CD4-positive, alpha-beta T cell treated with Interleukin-17A for 4 hours (primary cell): ENCODE measurements at regions not wholly inside any gene's neighbourhood (a gene's known extent, or its start where the extent isn't known, plus 50 kb on each side); places are given as distances from the start of the nearest gene placed in this dataset.

Experiments
- DNase-seq: peaks from one replicate; pipeline ENCODE4 v3.0.0-alpha.2; 2020; ENCODE audit warnings: mixed read lengths

DNA sequence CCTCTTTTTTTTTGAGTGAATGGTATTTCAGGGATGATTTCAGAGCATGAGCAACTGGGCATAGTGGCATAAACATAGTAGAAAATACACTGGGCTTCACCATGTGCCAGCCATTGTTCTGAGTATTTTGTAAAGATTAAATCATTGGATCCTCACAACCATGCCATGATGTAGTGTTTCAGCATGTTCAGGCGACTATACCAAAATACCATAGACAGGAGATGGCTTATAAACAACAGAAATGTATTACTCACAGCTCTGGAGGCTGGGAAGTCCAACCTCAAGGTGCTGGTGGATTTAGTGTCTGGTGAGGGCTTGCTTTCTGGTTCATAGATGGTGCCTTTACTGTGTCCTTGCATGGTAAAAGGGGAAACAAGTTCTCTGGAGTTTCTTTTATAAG lies 101.5 kb upstream of the KL start:
- no peak for DNase-seq

DNA sequence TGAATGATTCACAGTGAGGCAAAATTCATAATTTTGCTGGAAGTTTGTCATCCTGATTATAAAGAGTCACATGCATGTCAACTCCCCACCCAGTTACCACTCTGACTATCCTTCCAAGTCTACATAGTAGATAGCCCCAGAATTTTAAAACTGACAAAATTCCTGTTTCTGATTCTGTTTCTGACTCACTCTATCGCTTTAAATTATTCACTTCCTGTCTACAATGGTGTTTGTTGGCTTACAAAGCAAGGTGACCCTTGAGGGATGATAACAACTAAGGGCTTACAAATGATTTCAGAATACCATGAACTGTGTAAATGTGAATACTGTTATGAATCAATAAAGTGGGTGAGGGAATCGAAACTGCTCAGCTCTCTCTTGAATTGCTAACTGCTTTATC lies 98.7 kb upstream of the KL start:
- DNase-seq = no peak

DNA sequence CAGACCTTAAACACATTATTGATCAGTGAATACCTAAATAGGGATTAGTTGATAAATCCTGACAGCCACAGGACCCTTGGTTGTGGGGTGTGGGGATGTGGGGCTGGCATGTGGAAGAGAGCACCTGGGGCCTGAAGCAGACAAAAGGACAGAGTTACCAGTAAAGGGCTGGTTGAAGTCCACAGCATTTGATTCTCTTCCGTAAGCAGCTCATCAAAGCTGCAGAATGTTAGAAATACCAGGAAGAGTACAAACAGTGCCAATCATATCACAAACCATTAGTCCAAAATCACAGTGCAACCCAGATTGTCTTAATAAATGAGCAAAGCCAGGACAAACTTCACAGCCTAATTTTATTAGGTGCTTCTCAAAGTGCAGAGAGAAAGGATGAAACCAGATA lies 92.5 kb upstream of the KL start:
- no peak for DNase-seq

DNA sequence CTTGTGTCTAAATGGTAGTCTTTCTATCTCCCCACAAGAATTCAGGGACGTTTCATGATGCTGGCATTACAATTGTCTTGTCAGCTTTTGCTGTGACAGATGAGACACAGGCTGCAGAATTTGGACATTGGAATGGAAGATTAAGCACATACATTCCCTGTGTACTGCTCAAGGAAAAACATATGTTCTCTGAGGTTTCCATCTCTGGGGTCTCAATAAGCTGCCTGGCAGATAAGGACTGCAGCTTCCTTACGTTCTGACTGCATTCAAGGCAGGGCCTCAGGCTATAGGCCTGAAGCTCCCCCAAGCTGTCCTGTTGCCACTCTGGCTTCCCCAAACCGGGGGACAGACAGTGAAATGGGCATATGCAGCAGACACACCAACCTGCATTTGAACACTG lies 91.3 kb upstream of the KL start:
- no peak for DNase-seq

DNA sequence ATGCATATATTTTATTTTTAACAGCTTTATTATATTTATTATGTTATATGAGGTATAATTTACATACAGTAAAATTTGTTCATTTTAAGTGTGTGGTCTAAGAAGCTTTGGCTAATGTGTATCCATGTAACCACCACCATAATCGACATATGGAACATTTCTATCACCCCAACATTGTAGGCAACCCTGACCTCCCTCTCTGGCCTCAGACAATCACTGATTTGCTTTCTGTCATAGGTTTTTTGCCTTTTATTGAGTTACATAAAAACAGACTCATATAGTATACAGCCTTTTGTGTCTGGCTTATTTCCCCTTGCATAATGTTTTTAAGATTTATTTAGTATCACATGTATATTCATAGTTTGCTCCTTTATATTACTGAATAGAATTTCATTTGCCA lies 90.7 kb upstream of the KL start:
- DNase-seq = no peak

DNA sequence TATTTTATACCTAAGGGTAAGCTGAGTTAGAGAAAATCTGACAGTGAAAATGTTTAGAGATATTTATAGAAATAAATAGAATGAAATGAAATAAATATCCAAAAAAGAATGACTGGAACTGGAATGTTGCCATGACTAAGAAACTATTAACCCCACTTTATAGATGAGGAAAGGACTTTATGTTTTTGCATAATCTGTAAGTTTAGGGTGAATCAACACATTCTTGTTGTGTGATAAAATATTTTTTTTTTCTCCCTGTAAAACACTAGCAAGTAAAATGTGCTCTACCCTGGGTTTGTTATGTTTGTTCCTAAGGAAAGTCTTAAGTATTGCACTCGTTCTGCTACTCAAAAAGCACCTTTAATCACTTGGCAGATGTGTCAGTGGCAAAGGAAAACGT lies 83.8 kb upstream of the KL start:
- DNase-seq = no peak

DNA sequence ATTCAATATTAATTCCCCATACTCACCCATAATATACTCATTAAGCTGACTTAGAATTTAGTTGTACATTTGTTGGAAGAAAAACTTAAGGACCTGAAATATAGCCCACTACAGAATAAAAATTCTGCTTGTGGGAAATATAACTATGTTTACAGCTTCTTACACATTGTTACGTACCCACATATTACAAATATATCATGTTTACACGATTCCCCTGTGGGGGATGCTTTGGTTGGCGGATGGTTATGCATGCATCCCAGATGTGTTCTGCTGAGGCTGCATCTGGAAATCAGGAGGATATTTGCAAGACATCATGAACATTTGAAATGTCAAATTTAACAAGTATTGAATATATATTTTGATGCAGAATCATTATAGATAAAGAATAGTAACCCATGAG lies 79.5 kb upstream of the KL start:
- no peak for DNase-seq

DNA sequence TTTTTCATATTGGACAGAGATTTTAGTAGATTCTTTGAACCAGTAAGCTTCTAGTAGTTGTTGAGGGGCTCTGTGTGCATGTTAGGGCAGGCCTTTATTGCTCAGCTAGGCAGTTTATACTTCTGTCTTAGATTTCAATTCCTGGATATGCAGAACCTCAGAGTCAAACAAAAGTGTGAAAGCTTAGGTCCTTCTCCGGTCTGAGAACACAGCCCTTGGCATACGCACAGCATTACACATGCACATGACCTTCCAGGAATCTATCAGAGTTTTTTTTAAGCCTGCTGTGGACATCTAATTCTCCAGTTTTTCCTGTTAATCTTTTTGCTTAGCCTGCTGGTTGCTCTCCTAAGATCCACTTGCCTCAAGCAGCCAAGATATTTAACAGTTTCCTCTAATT lies 77.9 kb upstream of the KL start:
- no peak for DNase-seq

DNA sequence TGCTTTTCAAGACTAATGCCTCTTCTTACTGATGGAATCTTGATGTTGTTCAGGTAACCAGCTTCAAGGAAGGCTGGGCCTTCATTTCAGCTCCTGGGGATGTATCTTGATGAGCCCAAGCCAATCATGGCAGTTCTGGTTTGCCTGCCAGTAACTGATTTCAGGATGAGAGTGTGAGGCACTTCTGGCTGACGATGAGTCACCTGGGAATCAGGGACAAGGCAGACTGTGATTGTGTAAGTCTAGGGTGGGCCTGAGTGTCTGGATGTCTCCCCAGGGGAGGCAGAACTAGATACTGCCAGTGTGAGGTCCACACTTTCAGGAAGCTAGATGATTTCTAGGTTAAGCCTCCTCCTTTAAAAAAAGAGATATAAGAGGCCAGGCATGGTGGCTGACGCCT lies 77.3 kb upstream of the KL start:
- DNase-seq = no peak

DNA sequence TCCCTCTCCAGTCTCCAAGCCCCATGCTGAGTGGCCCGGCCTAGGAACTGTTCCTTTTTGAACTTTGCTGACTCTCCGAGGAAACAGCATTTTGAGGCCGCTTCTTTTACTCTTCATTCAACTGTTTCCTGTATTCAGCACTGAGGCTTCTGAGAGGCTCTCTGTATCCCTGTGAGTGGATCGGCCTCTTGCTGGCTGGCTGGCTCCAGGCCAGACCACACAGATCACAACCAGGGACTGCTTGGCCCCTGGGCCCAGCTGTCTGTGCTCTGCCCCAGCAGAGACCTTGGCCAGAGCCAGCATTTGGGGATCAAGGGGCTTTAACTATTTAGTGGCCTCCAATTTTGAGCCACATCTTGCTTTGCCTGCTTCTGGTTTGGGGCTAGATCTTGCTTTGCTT lies 75.6 kb upstream of the KL start:
- no peak for DNase-seq

DNA sequence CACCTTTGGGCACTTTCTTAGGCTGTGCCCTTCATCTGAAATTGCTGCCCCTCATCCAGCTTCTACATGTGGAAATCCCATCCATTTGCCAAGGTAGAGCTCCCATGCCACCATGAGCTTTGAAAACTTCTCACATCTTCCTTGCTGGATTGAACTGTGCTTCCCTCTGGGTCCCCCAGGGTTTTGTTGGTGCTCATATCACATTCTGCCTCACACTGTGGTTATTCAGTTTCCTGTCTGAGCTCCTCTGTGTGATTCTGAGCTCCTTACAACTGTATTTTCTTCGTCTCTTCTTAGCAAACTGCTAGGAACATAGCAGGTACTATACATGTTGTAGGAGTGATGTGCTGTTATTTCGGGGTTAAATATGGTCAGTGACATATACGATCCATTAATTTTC lies 74.9 kb upstream of the KL start:
- no peak for DNase-seq

DNA sequence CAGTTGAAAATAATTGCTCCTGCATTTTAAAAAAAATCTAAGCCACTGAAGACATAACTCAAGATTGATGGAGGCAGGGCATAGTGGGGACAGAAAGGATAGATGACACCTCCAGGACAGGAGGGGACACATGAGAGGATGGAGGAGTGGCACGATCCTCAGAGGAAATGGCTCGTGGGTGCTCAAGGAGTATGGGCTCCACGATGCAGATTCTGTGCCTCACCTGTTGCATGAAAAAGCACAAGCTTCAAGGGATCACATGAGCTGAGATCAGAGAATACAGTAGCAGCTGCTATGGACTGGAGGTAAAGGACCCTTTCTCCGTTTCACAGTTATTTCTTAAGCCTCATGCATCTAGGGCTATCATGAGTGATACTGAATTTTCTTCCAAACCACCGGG lies 69.7 kb upstream of the KL start:
- DNase-seq = no peak

DNA sequence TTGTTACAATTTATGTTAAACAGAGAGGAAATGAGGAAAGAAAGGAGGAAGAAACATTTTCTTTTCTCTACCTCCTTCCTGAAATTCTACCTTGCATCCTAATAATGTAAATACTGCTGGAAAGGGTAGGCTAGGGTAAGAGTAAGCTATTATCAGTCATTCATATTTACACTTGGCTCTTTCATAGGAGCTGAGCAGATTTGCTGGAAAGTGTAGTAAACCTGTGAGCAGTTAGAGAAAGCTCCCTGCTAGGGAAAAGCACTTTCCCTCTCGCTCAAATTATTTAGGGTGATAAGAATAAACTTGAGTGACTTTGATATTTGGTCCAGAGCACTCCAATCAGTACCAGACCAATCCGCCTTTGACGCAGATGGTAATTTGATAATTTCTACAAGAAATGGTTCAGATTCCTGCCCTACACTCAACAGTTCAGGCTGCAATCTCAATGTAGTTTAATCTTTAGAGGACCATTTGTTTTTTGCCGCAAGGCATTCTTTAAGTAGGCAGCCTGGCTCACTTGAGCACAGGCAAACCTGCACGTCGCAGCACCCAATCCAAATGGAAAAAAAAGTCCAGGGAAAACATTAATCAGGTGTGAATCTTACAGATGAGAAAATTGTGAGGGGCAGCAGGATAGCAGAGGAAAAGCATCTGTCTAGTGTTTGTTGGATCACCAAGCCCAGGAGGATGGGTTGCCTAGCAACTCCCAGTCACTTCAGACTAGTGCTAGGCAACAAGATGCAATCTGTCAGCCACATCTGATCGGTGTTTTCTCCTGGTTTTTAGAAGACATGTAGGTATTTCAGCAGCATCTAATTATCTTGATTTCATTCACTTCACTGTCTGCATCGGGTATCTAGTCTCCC lies 68.6 kb upstream of the KL start:
- DNase-seq = no peak

DNA sequence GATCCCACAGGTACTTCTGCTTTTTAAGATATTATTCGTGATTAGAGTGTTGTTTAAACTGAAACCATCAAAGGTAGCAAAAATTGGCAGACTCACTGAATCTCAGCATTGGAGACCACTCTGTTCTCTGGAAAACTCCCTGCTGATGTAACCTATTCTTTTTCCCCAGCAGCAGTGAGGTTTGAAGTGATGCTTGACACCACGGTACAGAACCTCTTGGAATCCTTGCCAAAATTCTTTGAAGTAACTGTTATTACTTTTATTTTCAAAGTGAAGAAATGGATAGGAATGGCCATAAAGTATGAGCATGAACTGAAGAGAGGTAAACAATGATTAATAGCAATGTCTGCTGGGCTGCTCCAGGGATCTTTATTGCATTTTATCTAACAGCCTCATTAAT lies 66.4 kb upstream of the KL start:
- DNase-seq = no peak

DNA sequence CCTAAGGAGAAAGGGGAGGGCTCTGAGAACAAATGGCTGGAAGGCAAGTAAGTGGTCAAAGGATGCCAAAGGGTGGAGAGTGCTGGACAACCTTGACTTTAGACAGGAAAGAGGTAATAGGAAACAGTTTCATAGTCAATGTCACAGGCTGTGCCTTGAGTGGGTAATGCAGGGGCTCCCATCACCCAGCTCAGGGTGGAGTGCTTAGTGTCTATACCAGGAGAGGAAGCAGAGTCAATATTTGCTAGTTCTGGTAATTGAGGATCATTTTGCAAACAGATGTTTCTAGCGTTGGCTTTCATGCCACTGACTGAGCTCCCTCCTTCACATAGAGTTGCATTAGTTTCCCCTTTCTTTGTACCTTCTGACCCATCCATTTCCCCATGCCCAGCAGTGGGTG lies 64.6 kb upstream of the KL start:
- no peak for DNase-seq

DNA sequence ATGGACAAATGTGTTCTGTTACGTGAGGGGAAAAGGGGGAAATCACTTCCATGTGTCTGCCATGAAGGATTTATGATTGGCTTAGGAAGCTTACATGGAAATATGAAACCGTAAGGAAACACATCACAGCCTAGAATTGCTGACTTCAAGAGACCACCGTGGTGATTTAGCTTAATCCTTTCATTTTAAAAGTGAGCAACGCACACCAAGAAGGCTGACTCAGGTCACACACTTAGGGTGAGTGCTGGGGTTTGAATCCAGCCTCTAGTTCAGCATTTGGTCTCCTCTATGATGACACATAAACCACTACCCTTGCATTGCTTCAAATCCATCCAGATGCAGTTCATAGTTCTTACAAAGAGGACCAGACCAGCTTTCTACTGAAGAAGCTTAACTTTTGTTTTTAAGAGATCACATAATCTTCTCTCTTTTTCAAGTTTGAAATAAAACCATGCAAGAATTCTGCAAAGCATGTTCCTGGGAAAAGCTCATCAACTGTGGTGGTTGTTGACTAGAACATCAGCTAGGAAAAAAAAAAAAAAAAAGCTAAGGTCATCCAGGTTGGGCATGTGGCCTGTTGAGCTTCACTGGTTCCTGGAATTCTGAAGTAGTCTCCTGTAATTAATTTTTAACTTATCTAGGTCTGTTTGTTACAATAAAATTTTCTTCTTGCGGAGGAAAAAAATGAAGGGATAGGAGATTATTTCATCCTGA lies 60.2 kb upstream of the KL start:
- no peak for DNase-seq

DNA sequence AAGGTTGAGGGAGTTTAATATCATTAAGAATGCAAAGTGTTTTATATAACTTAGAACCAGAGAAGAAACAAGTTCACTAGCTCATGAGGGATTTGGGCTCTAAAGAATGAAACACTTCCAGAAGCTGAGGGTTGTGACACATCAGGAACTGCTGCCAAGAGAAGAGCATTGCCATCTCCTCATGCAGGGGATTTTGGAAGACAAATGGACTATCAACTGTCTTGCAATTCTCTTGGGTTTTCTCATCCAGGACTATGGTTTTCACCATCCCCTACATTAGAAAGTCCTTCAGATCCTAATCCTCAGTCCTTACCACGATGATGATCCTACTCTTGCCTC lies 59.7 kb upstream of the KL start:
- DNase-seq = no peak

DNA sequence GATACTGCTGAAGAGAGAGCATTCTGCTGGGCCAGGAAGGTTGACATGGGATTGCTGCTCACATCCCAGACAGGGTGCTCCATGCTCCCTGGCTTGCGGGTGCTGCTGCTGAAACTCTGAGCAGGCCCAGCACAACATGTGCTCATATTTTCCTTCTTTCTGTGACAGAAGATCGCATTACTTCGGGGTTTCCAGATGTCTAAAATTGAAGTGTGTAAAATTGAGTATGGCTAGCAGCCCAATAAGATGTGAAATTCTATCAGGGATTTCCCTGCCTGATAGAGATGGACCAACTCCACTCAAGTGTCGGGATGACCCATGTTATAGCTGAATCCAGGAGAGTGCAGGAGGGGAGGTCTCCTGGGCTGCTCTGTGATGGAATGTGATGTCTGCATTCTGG lies 55.6 kb upstream of the KL start:
- no peak for DNase-seq

DNA sequence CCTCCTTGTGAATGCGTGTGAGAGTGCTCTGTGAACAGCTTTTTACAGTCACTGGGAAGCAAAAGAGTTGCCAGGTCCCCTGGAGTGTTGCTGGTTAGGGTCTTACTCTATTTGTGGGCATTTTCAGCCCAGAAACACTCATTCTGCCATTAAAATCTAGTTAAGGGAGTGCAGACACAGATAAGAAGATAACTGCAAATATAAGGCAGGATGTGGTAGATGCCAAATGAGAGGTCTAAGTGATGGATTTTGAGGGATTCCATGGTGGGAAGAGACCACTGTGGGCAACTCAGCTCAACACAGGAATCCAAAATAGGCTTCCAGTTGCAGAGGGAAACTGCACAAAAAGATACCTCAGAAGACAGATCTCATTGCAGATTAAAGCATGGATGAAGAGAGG lies 54.5 kb upstream of the KL start:
- DNase-seq = no peak

DNA sequence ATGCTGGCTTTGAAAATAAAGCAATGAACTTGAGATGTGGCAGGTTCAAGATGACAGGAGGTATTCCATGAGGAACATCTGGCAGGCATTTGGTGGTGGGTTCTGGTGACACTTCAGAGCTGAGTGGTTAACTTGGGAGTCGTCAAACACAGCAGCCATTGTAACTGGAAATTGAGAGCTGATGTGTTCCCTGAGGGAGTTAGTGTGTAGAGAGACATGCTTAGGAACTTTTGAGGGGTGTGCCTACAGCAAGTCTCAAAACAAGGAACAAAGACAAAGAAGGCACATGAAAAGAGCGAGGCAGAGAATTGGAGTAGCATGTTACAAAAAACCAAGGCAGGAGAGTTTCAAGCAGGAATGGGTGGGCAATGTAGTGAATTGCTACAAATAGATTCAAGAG lies 53.9 kb upstream of the KL start:
- no peak for DNase-seq

DNA sequence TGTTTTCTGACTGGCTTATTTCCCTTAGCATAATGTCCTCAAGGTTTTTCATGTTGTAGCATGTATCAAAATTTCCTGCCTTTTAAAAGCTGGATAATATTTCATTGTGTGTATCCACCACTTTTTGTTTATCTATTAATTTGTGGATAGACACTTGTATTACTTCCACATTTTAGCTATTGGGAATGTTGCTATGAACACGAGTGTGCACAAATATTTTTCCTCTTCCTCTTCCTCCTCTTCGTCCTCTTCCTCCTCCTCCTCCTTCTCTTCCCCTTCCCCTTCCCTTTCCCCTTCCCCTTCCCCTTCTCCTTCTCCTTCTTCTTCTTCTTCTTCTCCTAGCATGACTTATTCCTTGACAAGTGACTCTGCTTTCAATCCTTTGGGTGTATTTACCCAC lies 51.2 kb upstream of the KL start:
- DNase-seq = no peak
